Endothelial cell of umbilical vein (primary cell): ENCODE measurements at regions not wholly inside any gene's neighbourhood (a gene's known extent, or its start where the extent isn't known, plus 50 kb on each side); places are given as distances from the start of the nearest gene placed in this dataset.

Experiments used
- BruUV-seq: library from RNA; stranded (reverse); fragments of 400-500 nt; replicated peaks from 2 replicates; lab custom pipeline; 2021; lab: Mats Ljungman, UMichigan
- CTCF ChIA-PET: fragments of 300-600, 350-600 bp; sonication (Branson Sonifier 250); formaldehyde crosslinking; loops from one replicate; lab custom pipeline; 2021; ENCODE audit warnings: antibody characterized with exemption, inconsistent platforms; lab: Charles Lee
- POLR2A ChIA-PET: fragments of 300-600, 350-600 bp; sonication (Branson Sonifier 250); formaldehyde crosslinking; loops from one replicate; lab custom pipeline; 2021; ENCODE audit warnings: antibody characterized with exemption, inconsistent platforms; lab: Charles Lee
- DNase-seq: peaks from one replicate; pipeline ENCODE4 v3.0.0-alpha.2; 2011; ENCODE audit warnings: low read depth, low spot score
- FAIRE-seq: peaks from 2 replicates; lab custom pipeline; 2011; peaks lifted over from hg19 to GRCh38; lab: Jason Lieb, UNC
- H2AFZ ChIP-seq: 2 replicates; pipeline ENCODE4 v1.6.0; 2012; ENCODE audit warnings: low read depth, low read length, control low read depth, inconsistent platforms
- H3K27ac ChIP-seq: 2 replicates; pipeline ENCODE4 v1.5.1; 2011; ENCODE audit warnings: low read depth, mild to moderate bottlenecking, control low read depth, low read length, moderate library complexity; ENCODE audit not compliant: insufficient read depth
- H3K27me3 ChIP-seq, 2 experiments: 2 replicates each; pipeline versions ENCODE4 v1.6.0 to v1.6.1; 2011; ENCODE audit warnings: low read length in 2 of 2, mixed read lengths in 1 of 2; ENCODE audit not compliant: control insufficient read depth in 2 of 2, insufficient read depth in 2 of 2
- H3K36me3 ChIP-seq, 2 experiments: 2 replicates in 1 of 2; 3 replicates in 1 of 2; pipeline ENCODE4 v1.5.1; 2011; ENCODE audit warnings: low read length in 2 of 2, mild to moderate bottlenecking in 1 of 2, moderate library complexity in 1 of 2; ENCODE audit not compliant: control insufficient read depth in 2 of 2, insufficient read depth in 2 of 2; ENCODE audit errors: extremely low read depth in 1 of 2
- H3K4me1 ChIP-seq: 3 replicates; pipeline ENCODE4 v1.5.1; 2011; ENCODE audit warnings: mild to moderate bottlenecking, low read length; ENCODE audit not compliant: control insufficient read depth, insufficient read depth; ENCODE audit errors: extremely low read depth
- H3K4me2 ChIP-seq: 2 replicates; pipeline ENCODE4 v1.6.1; 2011; ENCODE audit warnings: low read length, control low read depth, mixed read lengths; ENCODE audit not compliant: insufficient read depth
- H3K4me3 ChIP-seq, 3 experiments: fragments of 200-600 bp in 1 of 3; sonication (generic), shearing (Covaris generic) in 1 of 3; replicated peaks in 1 of 3; 2 replicates each; pipeline ENCODE4 v1.5.1; 2011 to 2016; ENCODE audit warnings: control low read depth in 3 of 3, low read length in 3 of 3, mild to moderate bottlenecking in 2 of 3, inconsistent platforms in 1 of 3, low read depth in 1 of 3, moderate library complexity in 1 of 3; ENCODE audit not compliant: insufficient read depth in 1 of 3
- H3K79me2 ChIP-seq: 2 replicates; pipeline ENCODE4 v1.6.0; 2012; ENCODE audit warnings: low read length, inconsistent platforms; ENCODE audit not compliant: control insufficient read depth, insufficient read depth
- H3K9ac ChIP-seq: replicated peaks from 2 replicates; pipeline ENCODE3; 2011; ENCODE audit warnings: low read length, control low read depth; ENCODE audit not compliant: insufficient read depth; ENCODE audit errors: extremely low read depth
- H3K9me1 ChIP-seq: replicated peaks from 3 replicates; pipeline ENCODE4 v1.6.0; 2011; ENCODE audit warnings: mild to moderate bottlenecking, low read length; ENCODE audit not compliant: control insufficient read depth, insufficient read depth; ENCODE audit errors: extremely low read depth
- H3K9me3 ChIP-seq: replicated peaks from 2 replicates; pipeline ENCODE4 v1.5.1; 2012; ENCODE audit warnings: low read length, inconsistent platforms; ENCODE audit not compliant: control insufficient read depth, insufficient read depth
- H4K20me1 ChIP-seq: replicated peaks from 2 replicates; pipeline ENCODE3; 2011; ENCODE audit warnings: mild to moderate bottlenecking, low read length; ENCODE audit not compliant: control insufficient read depth, insufficient read depth; ENCODE audit errors: extremely low read depth
- CTCF ChIP-seq, 2 donors: IDR thresholded peaks; 1 replicate in 1 of 2; 2 replicates in 1 of 2; pipeline ENCODE4 v1.5.1; 2011; ENCODE audit warnings: low read length in 2 of 2, mild to moderate bottlenecking in 2 of 2, moderate library complexity in 2 of 2, control low read depth in 1 of 2, inconsistent platforms in 1 of 2, low read depth in 1 of 2; ENCODE audit not compliant: insufficient read depth in 1 of 2; ENCODE audit errors: extremely low read depth in 1 of 2
- EZH2 ChIP-seq: IDR thresholded peaks from 2 replicates; pipeline ENCODE4 v1.6.1; 2012; ENCODE audit warnings: borderline replicate concordance, low read depth, mild to moderate bottlenecking, moderate library complexity, low read length, inconsistent platforms; ENCODE audit not compliant: severe bottlenecking
- FOS ChIP-seq: IDR thresholded peaks from 2 replicates; pipeline ENCODE4 v1.6.1; 2011; ENCODE audit warnings: mild to moderate bottlenecking, low read length, moderate library complexity, borderline replicate concordance; ENCODE audit not compliant: insufficient read depth
- GATA2 ChIP-seq: IDR thresholded peaks from 2 replicates; pipeline ENCODE4 v1.7.0; 2011; ENCODE audit warnings: low read depth, mild to moderate bottlenecking, moderate library complexity, mixed read lengths, low read length; ENCODE audit not compliant: insufficient read length, insufficient read depth
- JUN ChIP-seq: IDR thresholded peaks from 2 replicates; pipeline ENCODE4 v1.6.1; 2011; ENCODE audit warnings: borderline replicate concordance, low read depth; ENCODE audit not compliant: insufficient read length, insufficient read depth
- MAX ChIP-seq: IDR thresholded peaks from 2 replicates; pipeline ENCODE4 v1.6.1; 2011; ENCODE audit not compliant: insufficient read depth, insufficient read length
- MYC ChIP-seq: IDR thresholded peaks from one replicate; pipeline ENCODE4 v1.6.1; 2011; ENCODE audit warnings: mild to moderate bottlenecking, low read depth, low read length
- POLR2A ChIP-seq: IDR thresholded peaks from 2 replicates; pipeline ENCODE4 v1.6.1; 2012; ENCODE audit warnings: low read depth, mild to moderate bottlenecking, control low read depth, low read length
- POLR2AphosphoS5 ChIP-seq: IDR thresholded peaks from 2 replicates; pipeline ENCODE4 v1.6.1; 2012; ENCODE audit warnings: low read depth, mild to moderate bottlenecking, control low read depth, low read length, moderate library complexity; ENCODE audit not compliant: insufficient read depth
- dilution Hi-C: fragments of 300-500 bp; cut with MboI; formaldehyde crosslinking; loops from one replicate; pipeline ENCODE4 v1.15.0; 2019; ENCODE audit warnings: low sequenced_read_pairs; ENCODE audit not compliant: extremely low pct_ligation_motif_present
- intact Hi-C: fragments of 100-400 bp; cut with micrococcal nuclease; formaldehyde crosslinking; loops from one replicate; pipeline ENCODE4 v1.10.0; 2022

DNA sequence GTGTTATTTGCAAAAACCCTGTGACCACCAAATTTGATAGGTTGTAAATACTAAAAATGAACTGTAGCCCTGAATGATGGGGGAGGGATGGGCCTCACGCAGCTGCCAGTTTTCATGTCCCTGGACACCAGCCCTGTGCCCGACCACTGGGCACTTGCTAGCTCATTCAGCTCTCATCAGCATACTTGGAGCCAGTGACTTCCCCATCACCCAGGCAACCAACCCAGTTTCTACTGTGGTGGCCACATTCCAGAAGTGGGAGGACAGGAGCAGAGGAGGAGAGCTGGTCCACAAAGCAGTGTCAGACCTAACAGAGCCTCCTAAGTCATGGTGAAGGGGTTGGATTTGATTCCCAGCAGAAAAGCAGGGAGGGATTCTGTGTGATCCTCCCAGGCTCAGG lies 128.2 kb downstream of the CPEB2 start:
- H3K27ac ChIP-seq = no peak overlapping the region
- BruUV-seq = no TSS peak
- no peak overlapping the region for H3K4me2 ChIP-seq
- no peak for TF ChIP-seq POLR2A
- no peak for TF ChIP-seq FOS
- no peak for TF ChIP-seq GATA2
- TF ChIP-seq POLR2AphosphoS5 = no peak
- H3K9ac ChIP-seq = no peak overlapping the region
- H3K4me1 ChIP-seq = no peaks in the 10 kb centered on the region
- H3K9me3 ChIP-seq = no peaks in the 10 kb centered on the region
- ChIA-PET CTCF (no interaction called here), POLR2A (no interaction called here)
- no peaks in the 10 kb centered on the region for H3K36me3 ChIP-seq
- H3K27me3 ChIP-seq = peaks cover 0 to 1% of the 10 kb centered on the region in 2 experiments
- no peak overlapping the region for H3K4me3 ChIP-seq
- intact Hi-C loops (no loop called here), dilution Hi-C loops (no loop called here)
- FAIRE-seq (no peak), DNase-seq (no peak)
- no peak overlapping the region for H2AFZ ChIP-seq
- H4K20me1 ChIP-seq = no peaks in the 10 kb centered on the region
- H3K9me1 ChIP-seq = no peaks in the 10 kb centered on the region
- no peaks in the 10 kb centered on the region for H3K79me2 ChIP-seq

DNA sequence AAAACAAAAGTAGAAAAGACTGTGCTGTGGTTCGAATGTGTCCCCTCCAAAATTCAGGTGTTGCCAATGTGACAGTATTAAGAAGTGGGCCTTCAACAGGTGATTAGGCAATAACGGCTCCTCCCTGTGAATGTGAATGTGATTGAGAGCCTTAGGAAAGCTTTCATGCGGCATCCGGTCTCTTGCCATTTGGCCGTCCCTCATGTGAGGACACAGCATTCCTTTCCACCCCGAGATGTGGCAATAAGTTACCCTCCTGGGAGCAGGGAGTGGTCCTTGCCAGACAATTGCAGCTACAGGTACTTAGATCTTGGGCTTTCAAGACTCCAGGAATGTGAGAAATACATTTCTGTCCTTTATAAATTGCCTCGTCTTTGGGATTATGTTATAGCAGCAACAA lies 129.3 kb downstream of the CPEB2 start:
- no TSS peak for BruUV-seq
- no peak overlapping the region for H3K4me3 ChIP-seq
- DNase-seq (no peak), FAIRE-seq (no peak)
- dilution Hi-C loops = no loop called here
- TF ChIP-seq MAX (no peak), POLR2A (no peak), JUN (no peak), MYC (no peak), FOS (no peak), CTCF (IDR thresholded peaks at IDR 0.05; ENCODE audit: extremely low read depth in 1 of 2, insufficient read depth in 1 of 2, low read depth in 1 of 2, low read length in 2 of 2) (no peak), GATA2 (no peak), EZH2 (no peak), POLR2AphosphoS5 (no peak)
- H4K20me1 ChIP-seq = no peaks in the 10 kb centered on the region
- no peaks in the 10 kb centered on the region for H3K4me1 ChIP-seq
- intact Hi-C loops = no loop called here
- H3K9me1 ChIP-seq = no peaks in the 10 kb centered on the region
- H3K4me2 ChIP-seq = no peak overlapping the region
- no peak overlapping the region for H2AFZ ChIP-seq
- no peak overlapping the region for H3K27ac ChIP-seq
- ChIA-PET CTCF (no interaction called here), POLR2A (no interaction called here)
- H3K36me3 ChIP-seq = no peaks in the 10 kb centered on the region
- no peaks in the 10 kb centered on the region for H3K9me3 ChIP-seq
- no peak overlapping the region for H3K9ac ChIP-seq
- H3K79me2 ChIP-seq = no peaks in the 10 kb centered on the region
- H3K27me3 ChIP-seq = peaks cover 0 to 1% of the 10 kb centered on the region in 2 experiments
